ENCODE measurements at regions not wholly inside any gene's neighbourhood (a gene's known extent, or its start where the extent isn't known, plus 50 kb on each side); places are given as distances from the start of the nearest gene placed in this dataset.
"Not testable (repeated sequence)": the region's sequence is repeated elsewhere in the genome, so short reads cannot be mapped to it uniquely, and the experiment has no call there.

DNA sequence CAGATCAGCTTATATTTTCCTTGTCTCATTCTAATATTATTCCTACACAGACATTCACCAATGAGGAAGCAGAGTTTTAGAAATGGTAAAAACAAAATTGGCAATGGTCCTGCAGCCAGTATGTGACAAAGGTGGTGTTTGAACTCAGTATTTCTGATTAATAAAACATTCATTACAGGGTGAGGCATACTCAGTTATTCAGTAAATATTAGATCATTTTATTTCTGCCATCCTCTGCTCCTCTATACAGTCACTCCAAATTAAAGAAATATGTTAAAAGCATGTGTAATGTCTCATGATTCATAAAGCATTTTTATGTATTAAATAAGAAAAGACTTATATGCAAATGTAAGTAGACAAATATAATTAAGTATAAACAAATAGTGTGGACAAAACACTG, 684.6 kb upstream of the ACO1 start:
- DNase-seq (ENCODE audit: low spot score), result no peak

DNA sequence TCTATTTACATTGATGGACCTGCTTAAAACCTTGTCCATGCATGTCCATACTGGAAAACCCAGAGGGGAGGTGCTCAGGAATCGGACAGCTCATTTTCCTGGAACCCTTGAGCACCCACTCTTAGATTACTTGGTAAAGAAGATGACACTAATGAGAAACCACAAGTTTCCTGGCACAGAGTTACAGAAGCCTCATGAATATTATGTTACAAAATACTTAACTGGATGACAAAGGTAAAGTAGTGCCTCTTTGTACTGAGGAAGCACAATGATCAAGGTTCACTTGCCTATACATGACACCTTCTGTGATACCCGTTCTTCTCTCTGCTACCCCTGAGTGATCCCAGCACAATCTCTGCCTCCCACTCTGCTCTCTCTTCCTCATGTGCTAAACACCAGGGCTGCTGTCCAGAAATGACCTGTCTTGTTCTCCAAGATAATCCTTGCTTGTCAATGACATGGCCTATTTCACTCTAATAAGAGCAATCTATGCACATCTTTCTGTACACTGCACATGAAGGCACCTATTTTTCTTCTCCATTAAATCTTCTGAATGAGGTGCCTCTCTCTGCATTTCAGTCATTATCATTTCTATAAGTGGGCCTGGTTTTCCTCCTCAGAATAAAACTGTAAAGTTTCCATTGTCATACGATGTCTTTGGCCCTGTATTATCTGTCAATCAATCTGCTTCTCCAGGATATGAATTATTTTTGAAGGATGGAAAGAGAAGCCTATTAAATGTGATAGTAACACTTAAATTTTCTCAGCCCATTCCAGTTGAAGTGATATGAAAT, 684.0 kb upstream of the ACO1 start:
- no peak for DNase-seq (ENCODE audit: low spot score)

DNA sequence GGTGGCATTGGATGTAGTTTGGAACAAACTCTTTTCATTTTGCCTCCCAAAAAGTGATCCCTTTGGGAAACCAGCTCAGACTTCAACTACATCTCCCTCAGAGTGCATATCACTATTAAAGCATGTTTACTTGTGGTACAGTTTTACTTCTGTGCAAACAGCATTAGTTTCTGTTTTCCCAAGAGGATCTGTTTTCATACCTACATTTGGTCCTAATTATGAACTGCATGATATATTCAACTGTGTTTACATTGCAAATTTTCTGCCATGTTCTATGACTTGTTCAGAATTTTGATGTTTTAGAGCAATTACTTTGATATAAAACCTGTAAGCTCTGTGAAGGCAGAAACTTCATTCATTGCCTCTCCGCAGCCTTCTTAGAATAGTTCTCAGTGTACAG, 681.5 kb upstream of the ACO1 start:
- no peak for DNase-seq (ENCODE audit: low spot score)

DNA sequence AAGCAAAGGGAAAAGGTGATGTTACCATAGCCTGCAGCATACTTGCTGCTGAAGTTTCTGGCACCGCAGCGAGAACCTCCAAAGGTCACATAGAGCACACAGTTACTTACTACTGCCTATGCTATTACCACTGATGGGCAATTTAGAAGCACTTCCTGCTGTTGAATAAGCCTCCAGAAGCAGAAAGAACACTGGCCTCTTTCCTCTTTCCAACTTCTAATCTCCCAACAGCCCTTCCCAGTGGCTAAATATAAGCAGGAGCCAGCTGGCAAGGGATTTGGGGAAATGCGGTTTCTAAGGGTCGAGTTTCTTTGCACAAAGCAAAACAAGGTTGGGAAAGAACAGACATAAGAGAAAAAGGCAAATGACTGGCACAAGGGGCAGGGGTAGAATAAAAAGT, 669.2 kb upstream of the ACO1 start:
- no peak for DNase-seq (ENCODE audit: low spot score)

DNA sequence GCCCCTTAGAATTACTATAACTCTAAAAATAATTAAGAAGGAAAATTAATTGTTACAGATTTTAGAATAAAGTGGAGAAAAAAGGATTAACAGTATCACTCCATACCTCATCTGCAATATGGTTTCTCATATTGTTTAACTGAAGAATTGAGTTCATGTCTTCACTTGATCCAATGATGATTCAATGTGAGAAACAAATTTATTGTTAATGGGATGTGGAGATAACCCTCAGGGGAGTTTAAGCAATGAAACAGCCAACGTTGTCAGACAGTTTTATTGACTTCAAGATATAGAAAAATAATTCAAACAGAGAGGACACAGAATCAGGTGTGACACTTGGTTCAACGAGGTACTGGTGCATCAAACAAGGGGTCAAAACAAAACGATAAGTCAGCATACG, 665.2 kb upstream of the ACO1 start:
- DNase-seq (ENCODE audit: low spot score), result no peak

DNA sequence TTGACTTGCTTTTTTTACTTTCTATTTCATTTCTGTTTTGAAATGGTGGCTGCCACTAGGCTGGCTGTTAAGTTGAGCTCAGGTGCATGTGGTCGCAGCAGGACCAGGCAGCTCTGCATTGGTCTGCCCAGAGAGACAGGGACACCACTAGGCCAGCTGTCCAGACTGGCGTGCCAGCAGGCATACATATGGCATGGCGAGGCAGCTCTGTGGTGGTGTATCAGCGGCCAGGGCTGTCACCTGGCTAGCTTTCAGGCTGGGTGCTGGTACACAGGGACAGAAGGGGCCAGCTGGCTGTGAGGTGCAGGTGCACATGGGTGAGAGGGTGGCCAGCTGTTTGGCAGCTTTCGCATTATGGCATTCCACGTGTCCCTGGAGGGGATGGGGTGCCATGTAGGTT, 654.0 kb upstream of the ACO1 start:
- no peak for DNase-seq (ENCODE audit: low spot score)

DNA sequence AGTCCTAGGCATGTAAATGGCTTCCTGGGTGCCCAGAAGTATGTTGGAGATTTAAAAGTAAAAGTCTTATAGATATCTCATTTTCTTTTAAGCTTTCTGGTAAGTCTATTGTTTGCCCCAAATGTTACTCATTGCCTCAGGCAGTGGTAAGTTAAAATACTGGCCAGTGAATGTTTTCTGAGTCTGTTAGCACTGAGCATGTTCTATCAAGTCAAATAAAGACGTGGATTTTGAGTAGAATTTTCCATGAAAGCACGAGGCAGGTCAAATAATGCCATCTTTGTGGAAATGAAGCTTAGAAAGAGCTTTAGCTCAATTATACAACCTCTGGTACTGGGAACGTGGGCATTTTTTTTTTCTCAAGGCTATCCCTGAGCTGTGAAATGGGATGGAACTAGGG, 651.3 kb upstream of the ACO1 start:
- no peak for DNase-seq (ENCODE audit: low spot score)

DNA sequence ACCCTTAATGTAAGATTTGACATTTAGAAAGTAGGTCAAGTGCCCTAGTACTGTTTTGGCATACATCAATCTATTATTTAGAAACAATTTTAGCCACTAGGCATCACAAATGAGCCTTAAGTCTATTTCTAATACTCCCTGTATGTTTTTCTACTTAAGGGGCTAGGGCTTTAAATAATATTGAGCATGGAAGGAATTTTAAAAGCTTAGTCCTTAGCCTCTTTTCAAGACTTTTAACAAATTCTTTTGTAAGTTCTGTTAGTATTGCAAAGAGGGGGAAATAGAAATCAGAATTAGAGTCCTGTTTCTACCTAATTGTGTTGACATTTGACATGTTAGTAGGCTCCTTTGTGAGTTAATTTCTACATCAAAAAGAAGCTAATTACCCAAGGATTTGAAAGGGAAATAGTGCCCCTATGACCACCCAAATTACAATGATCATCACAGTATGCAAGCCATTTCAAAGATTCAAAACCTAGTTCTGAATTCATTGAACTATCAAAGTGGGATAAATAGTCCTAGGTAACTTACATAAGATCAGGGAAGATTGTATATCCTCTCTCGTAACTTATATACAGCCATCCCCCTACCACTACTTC, 647.8 kb upstream of the ACO1 start:
- no peak for DNase-seq (ENCODE audit: low spot score)

DNA sequence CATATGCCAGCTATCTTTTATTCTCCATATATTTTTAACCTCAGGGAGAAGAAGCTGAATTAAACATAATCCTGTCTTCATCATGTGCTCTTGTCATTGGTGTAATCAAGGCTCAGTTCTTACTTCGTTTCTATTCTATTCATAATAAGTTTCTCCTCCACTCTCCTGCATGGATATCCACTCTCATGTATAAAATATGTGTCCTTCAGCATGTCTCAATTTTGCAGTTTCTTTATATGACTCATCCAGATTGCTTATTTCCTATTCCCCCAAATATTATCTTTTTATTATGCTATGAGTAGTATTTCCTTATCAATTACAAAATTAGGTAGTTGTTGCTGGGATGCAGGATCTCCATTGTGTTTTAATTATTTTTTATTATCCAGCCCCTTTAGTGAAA, 643.7 kb upstream of the ACO1 start:
- DNase-seq (ENCODE audit: low spot score), result no peak

DNA sequence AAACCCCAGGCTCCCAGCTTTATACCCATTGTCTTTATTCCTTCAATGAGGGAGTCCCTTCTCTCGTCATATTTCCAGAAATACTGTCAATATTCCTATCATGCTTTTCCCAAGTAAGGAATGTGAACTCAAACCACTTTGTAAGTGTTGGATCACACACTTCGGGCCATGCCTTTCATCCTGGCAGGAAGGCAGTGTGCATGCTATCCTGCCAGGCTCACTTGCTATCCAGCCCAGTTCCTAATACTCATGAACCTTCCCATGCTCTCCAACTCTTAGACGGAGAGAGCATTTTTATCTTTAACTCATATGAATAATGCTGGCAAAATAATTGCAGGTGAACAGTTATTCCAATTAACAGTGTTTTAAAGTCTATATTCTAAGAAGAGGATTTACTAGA, 639.9 kb upstream of the ACO1 start:
- DNase-seq (ENCODE audit: low spot score), result no peak

DNA sequence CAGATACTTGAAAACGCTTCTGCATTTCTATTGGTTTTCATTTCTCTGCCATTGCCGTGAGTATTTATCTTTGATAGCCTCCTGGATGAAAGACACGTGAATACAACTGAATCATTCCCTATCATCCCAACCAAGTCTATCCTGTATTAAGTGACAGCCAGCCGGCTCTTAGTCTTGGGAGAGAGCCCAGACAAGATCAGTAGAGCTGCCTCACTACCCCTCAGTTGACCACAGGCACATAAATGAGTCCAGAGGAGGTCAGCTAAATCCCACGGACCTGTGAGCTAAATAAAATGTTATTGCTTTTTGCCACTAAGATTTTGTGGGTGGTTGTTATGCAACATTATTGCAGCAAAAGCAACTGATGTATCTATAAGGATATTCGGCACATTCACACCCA, 639.0 kb upstream of the ACO1 start:
- DNase-seq (ENCODE audit: low spot score), result no peak

DNA sequence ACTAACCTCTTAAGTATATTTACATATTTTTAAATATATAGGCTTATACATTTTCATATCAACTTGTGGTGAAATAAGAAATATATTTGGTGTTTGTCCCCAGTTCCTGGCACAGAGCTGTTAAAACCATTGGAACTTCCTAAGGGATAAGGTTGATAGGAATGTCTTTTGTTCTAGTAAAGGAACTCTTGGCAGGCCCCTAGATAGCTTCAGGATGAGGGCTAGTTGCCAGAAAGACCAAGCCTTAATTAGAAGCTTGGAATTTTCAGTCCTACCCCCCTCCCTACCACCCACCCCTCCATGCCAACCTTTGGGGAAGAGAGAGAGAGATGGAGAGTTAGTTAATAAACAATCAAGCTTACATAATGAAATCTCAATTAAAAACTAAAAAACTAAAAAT, 638.6 kb upstream of the ACO1 start:
- no peak for DNase-seq (ENCODE audit: low spot score)

DNA sequence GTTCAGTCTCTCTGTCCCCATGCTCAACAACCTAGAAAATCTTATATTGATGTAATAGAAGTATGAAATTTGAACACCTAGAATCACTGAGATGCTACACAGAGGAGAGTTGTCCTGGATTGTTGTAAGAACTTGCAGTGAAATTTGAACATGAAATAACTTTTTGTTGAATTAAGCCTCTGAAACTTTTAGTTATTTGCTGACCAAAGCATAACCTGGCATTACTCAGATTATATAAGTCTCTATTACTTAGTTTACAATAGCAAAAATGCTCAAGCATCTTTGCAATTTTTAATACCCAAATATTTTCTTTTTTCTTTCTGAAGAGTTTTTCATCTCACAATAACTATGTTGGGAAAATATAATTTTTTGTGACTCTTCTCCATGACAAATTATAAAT, 630.7 kb upstream of the ACO1 start:
- DNase-seq (ENCODE audit: low spot score), result no peak

DNA sequence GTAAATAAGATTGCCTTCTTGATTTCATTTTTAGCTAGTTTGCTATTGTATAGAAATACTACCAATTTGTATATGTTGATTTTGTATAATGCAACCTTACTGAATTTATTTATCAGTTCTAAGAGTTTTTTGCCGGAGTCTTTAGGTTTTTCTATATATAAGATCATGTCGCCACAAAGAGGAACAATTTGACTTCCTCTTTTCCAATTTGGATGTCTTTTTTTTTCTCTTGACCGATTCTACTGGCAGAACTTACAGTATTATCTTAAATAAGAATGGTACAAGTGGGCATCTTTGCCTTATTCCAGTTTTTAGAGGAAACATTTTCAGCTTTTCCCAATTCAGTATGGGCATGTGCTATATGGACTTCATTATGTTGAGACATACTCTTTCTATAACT, 624.7 kb upstream of the ACO1 start:
- no peak for DNase-seq (ENCODE audit: low spot score)

DNA sequence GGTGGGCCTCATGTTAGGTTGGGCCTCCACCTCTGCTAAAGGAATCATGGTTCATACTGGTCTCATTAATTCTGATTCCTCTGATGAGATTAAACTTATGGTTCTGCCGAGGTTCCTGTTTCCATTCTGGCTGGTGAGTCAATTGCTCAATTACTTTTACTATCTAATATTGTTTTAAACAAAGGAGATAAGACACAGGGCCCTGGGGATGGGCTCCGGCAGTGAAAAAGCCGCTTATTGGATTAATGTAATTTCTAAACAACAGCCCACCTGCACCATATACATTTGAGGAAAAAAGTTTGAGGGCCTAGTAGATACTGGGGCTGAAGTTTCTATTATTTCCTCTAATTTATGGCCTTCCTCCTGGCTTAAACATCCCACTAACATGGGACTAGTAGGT, 610.4 kb upstream of the ACO1 start:
- not testable (repeated sequence) for DNase-seq (ENCODE audit: low spot score)

DNA sequence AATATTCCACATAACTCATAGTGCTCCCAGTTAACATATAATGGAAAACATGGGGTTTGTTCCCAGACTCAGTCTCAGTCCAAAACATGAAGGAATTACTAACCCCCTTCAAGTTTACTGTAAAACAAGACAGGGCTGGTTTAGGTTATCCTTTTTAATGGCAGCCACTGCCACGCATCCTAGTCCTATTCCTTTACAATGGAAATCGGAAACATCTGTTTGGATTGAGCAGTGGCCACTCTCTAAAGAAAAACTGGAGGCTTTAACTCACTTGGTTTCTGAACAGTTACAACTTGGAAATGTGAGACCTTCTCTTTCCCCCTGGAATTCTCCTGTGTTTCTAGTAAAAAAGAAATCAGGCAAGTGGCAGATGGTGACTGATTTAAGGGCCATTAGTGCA, 609.9 kb upstream of the ACO1 start:
- DNase-seq (ENCODE audit: low spot score), result no peak

DNA sequence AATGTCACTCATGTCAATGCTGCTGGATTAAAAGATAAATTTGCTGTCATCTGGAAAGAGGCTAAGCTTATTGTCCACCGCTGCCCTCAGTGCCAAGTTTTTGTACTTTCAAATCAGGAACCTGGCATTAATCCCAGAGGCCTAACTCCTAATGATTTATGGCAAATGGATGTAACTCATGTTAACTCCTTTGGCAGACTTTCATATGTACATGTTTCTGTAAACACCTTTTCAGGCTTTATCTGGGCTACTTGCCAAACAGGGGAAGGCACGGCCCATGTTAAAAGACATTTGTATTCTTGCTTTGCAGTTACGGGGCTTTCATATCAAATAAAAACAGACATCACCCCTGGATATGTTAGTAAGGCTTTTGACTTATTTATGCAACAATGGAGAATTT, 608.0 kb upstream of the ACO1 start:
- DNase-seq (ENCODE audit: low spot score), result no peak

DNA sequence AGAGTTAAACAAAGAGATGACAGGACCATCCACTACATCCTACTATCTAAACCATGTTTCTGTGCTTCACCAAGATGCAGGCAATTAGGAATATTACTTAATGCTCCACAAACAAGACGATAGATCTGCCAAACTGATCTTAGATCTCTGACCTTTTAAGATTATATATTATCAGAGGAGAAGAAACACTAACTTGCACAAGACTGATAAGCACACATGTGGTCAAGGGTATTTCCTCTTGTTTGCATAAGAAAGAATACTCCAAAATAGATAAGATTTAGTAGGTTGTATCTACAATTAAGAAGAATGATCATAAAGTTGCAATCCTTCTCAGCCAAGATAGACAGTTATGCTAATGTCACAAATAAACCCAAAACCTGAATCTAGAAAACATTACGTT, 601.0 kb upstream of the ACO1 start:
- no peak for DNase-seq (ENCODE audit: low spot score)

DNA sequence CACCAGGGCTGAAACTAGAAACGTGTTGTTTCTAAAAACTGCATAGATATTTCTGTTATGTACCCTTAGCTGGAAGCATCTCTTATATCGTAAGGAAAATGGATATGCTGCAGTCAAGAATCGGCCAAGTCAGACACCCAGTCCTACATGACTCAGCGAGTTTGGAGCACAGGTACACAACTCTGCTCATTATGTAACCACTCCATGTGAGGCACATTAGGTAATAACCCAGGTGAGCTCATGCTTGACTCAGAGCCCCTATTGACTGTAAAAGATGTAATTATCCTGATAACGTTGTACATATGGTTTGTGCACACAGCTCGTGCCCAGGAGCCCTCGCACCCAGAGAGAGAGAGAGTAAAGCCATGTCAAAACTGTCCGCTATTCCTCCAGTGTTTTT, 593.7 kb upstream of the ACO1 start:
- DNase-seq (ENCODE audit: low spot score), result no peak

DNA sequence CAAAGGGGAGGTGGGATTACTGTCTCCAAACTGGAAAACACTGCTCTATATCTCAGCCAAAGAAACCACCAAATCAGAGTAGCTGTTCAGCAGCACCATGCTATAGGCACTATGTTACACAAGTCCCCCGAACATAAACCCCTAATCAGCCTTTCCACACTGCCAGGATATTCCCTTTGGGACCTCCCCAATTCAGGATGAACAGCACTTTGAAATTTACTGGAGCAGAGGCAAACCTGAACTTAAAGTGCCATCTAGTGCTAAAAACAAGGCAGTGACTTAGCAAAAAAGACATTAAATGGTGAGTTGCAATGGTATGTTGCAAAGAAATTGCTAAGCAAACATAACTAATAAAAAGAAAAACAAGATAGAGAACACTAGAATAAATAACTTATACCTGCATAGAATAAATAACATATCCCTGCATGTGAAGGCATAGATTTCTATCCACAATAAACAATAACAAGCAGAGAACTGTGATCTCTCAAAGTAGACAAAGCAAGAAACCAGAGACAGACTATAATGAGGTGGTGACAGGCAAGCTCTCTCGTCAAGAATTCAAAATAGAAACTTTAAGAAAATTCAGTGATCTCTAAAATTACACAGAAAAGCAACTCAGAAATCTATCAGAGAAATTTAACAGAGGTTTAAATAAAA, 584.4 kb upstream of the ACO1 start:
- no peak for DNase-seq (ENCODE audit: low spot score)

DNA sequence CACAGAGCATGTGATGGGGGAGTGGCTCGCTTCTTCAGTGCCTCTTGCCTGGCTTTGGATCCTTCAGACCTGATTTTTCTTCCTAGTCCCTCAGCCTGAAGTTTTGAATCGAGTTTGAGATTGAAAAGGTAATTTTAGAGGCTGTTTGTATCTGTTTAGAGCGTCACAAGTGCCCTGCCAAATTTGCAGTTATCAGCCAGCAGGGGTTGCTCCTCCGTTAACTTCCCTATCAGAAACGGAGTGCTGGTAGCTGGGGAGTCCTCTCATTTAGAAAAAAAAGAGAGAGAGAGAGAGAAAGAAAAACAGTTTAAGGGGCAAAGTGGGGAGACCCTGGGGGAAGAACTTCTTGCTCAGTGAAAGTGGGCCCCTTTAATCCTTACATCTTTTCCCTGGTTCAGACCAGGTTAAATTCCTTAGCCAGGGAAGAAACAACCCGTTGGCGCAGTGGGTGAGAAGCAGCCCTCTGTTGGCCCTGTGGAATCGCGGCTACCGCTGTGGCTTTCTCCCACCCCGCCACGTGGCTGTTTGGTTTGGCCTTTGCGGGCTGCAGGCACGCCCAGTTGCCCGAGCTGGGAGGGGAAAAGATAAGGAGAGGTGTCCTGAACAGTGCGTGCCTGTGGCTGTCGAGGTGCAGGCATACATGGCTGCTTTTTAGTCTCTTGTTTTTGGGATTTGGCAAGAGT, 576.7 kb upstream of the ACO1 start:
- no peak for DNase-seq (ENCODE audit: low spot score)

DNA sequence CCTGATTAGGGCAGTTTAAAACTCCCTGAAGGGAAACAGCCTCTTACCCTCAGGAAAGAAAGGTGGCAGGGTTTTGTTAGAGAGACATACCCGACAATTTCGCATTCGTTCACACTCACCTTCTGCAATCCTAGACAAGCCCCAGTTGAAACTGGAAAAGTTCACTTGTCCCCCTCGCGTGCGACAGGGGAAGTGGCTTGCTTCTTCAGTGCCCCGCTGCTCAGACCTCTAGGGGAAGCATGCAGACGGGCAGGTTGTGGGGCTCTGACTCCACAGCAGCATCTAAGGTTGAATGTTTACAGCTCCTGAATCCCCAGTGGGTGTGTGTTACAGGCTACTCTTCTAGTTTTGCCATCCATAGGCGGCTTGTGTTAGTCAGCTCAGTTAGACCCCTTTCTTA, 575.7 kb upstream of the ACO1 start:
- no peak for DNase-seq (ENCODE audit: low spot score)

DNA sequence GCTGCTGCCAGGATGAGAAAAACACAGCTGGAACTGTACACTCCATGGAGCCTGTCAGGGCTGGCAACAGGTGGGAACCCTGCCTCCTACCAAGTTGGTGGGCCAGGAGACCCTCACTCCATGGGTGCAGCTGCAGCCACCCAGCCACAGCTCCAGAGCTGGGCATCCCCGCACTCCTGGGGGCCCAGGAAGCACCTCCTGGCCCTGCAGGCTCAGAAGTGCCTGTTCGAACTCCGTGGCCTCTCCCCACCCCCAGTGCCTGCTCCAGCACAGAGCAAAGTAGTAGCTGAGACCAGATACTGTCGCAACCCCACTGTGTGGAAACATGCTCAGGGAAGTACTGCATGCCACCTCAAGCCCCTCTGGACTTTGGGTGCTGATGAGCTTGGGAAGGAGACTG, 564.0 kb upstream of the ACO1 start:
- DNase-seq (ENCODE audit: low spot score), result no peak

Data from HuH-7.5 (cell line).